Memory B cell (primary cell): ENCODE measurements at regions not wholly inside any gene's neighbourhood (a gene's known extent, or its start where the extent isn't known, plus 50 kb on each side); places are given as distances from the start of the nearest gene placed in this dataset.
"Not testable (repeated sequence)": the region's sequence is repeated elsewhere in the genome, so short reads cannot be mapped to it uniquely, and the experiment has no call there.

ENCODE experiments used
- ATAC-seq: fragments of 150-1000 bp; cut with Tn5 transposase; 2 replicates; pipeline ENCODE4 v1.10.0; 2021; ENCODE audit warnings: low read depth, mild to moderate bottlenecking, moderate library complexity
- DNase-seq, 2 donors: peaks; one replicate each; pipeline ENCODE4 v3.0.0; 2022; ENCODE audit warnings: low spot score in 2 of 2
- H3K27ac Mint-ChIP-seq: one replicate; pipeline ENCODE4 v1.8.0; 2022; ENCODE audit warnings: mild to moderate bottlenecking, moderate library complexity, mixed read lengths
- H3K27me3 Mint-ChIP-seq: one replicate; pipeline ENCODE4 v1.8.0; 2022; ENCODE audit warnings: mixed read lengths
- H3K36me3 Mint-ChIP-seq: one replicate; pipeline ENCODE4 v1.8.0; 2022; ENCODE audit warnings: mild to moderate bottlenecking, mixed read lengths
- H3K4me1 Mint-ChIP-seq: one replicate; pipeline ENCODE4 v1.8.0; 2022; ENCODE audit warnings: mixed read lengths
- H3K4me3 Mint-ChIP-seq: one replicate; pipeline ENCODE4 v1.8.0; 2022; ENCODE audit warnings: mild to moderate bottlenecking, moderate library complexity, mixed read lengths
- H3K9me3 Mint-ChIP-seq: one replicate; pipeline ENCODE4 v1.8.0; 2022; ENCODE audit warnings: mixed read lengths

GRCh38 chrX:140165849-140166248 is 200.5 kb upstream of the CXorf66 start:
- Mint-ChIP-seq H3K36me3 (no peaks in the 10 kb centered on the region), H3K27ac (no peak overlapping the region), H3K27me3 (no peaks in the 10 kb centered on the region), H3K4me3 (no peak overlapping the region), H3K4me1 (no peaks in the 10 kb centered on the region), H3K9me3 (no peaks in the 10 kb centered on the region)
- DNase-seq (no peak), ATAC-seq (no peak)

- H3K4me1 Mint-ChIP-seq, result no peaks in the 10 kb centered on the region
- DNase-seq (no peak), ATAC-seq (no peak)
- no peaks in the 10 kb centered on the region for H3K36me3 Mint-ChIP-seq
- H3K27me3 Mint-ChIP-seq, result no peaks in the 10 kb centered on the region
- H3K27ac Mint-ChIP-seq, result no peak overlapping the region
- H3K4me3 Mint-ChIP-seq, result no peak overlapping the region
- no peaks in the 10 kb centered on the region for H3K9me3 Mint-ChIP-seq
Measured at GRCh38 chrX:140164391-140164790, 199.1 kb upstream of the CXorf66 start.

GRCh38 chrX:140163371-140164159 is 198.2 kb upstream of the CXorf66 start:
- no peaks in the 10 kb centered on the region for H3K4me1 Mint-ChIP-seq
- no peaks in the 10 kb centered on the region for H3K9me3 Mint-ChIP-seq
- no peak for DNase-seq
- ATAC-seq, result no peak
- no peaks in the 10 kb centered on the region for H3K36me3 Mint-ChIP-seq
- H3K4me3 Mint-ChIP-seq, result no peak overlapping the region
- no peak overlapping the region for H3K27ac Mint-ChIP-seq
- no peaks in the 10 kb centered on the region for H3K27me3 Mint-ChIP-seq

- H3K9me3 Mint-ChIP-seq, result no peaks in the 10 kb centered on the region
- no peak overlapping the region for H3K4me3 Mint-ChIP-seq
- ATAC-seq (no peak), DNase-seq (no peak)
- H3K27ac Mint-ChIP-seq, result no peak overlapping the region
- no peaks in the 10 kb centered on the region for H3K36me3 Mint-ChIP-seq
- H3K4me1 Mint-ChIP-seq, result no peaks in the 10 kb centered on the region
- H3K27me3 Mint-ChIP-seq, result no peaks in the 10 kb centered on the region
Measured at GRCh38 chrX:140157611-140158010, 192.3 kb upstream of the CXorf66 start.

- ATAC-seq (no peak), DNase-seq (no peak)
- no peaks in the 10 kb centered on the region for H3K27me3 Mint-ChIP-seq
- no peaks in the 10 kb centered on the region for H3K4me1 Mint-ChIP-seq
- H3K36me3 Mint-ChIP-seq, result no peaks in the 10 kb centered on the region
- H3K27ac Mint-ChIP-seq, result no peak overlapping the region
- H3K9me3 Mint-ChIP-seq, result no peaks in the 10 kb centered on the region
- H3K4me3 Mint-ChIP-seq, result no peak overlapping the region
Measured at GRCh38 chrX:140157143-140157542, 191.8 kb upstream of the CXorf66 start.

GRCh38 chrX:140151316-140151715 is 186.0 kb upstream of the CXorf66 start:
- H3K27ac Mint-ChIP-seq, result no peak overlapping the region
- ATAC-seq, result no peak
- DNase-seq, result no peak
- H3K9me3 Mint-ChIP-seq, result no peaks in the 10 kb centered on the region
- H3K4me1 Mint-ChIP-seq, result no peaks in the 10 kb centered on the region
- H3K36me3 Mint-ChIP-seq, result no peaks in the 10 kb centered on the region
- H3K27me3 Mint-ChIP-seq, result no peaks in the 10 kb centered on the region
- no peak overlapping the region for H3K4me3 Mint-ChIP-seq

- no peaks in the 10 kb centered on the region for H3K4me1 Mint-ChIP-seq
- no peaks in the 10 kb centered on the region for H3K9me3 Mint-ChIP-seq
Measured at GRCh38 chrX:140149761-140150160, 184.4 kb upstream of the CXorf66 start.

GRCh38 chrX:140141444-140142029 is 176.2 kb upstream of the CXorf66 start:
- Mint-ChIP-seq H3K36me3 (no peaks in the 10 kb centered on the region), H3K9me3 (no peaks in the 10 kb centered on the region), H3K27ac (no peak overlapping the region), H3K4me3 (no peak overlapping the region), H3K4me1 (no peaks in the 10 kb centered on the region), H3K27me3 (no peaks in the 10 kb centered on the region)
- no peak for ATAC-seq
- peak; percentile 0 to 30 for DNase-seq

More at GRCh38 chrX:140149761-140150160, 184.4 kb upstream of the CXorf66 start:
- Mint-ChIP-seq H3K36me3 (no peaks in the 10 kb centered on the region), H3K27ac (no peak overlapping the region), H3K4me3 (no peak overlapping the region), H3K27me3 (no peaks in the 10 kb centered on the region)
- DNase-seq (no peak), ATAC-seq (no peak)

GRCh38 chrX:140138492-140138891 is 173.2 kb upstream of the CXorf66 start:
- not testable (repeated sequence) for ATAC-seq, H3K4me3 Mint-ChIP-seq, H3K36me3 Mint-ChIP-seq, H3K4me1 Mint-ChIP-seq, DNase-seq, H3K27me3 Mint-ChIP-seq, H3K9me3 Mint-ChIP-seq, H3K27ac Mint-ChIP-seq

GRCh38 chrX:140138065-140138464 is 172.7 kb upstream of the CXorf66 start:
- ATAC-seq, DNase-seq, H3K36me3 Mint-ChIP-seq, H3K9me3 Mint-ChIP-seq, H3K4me3 Mint-ChIP-seq, H3K27me3 Mint-ChIP-seq, H3K4me1 Mint-ChIP-seq, H3K27ac Mint-ChIP-seq: not testable (repeated sequence)

- Mint-ChIP-seq H3K36me3 (no peaks in the 10 kb centered on the region), H3K4me3 (no peak overlapping the region), H3K27ac (no peak overlapping the region), H3K27me3 (peaks cover 5% of the 10 kb centered on the region), H3K4me1 (no peaks in the 10 kb centered on the region), H3K9me3 (no peaks in the 10 kb centered on the region)
- no peak for DNase-seq
- no peak for ATAC-seq
Measured at GRCh38 chrX:140132937-140133336, 167.6 kb upstream of the CXorf66 start.

GRCh38 chrX:140123446-140123845 is 158.1 kb upstream of the CXorf66 start:
- no peak for DNase-seq
- Mint-ChIP-seq H3K36me3 (no peaks in the 10 kb centered on the region), H3K4me1 (no peaks in the 10 kb centered on the region), H3K27me3 (no peaks in the 10 kb centered on the region), H3K9me3 (no peaks in the 10 kb centered on the region), H3K4me3 (no peak overlapping the region), H3K27ac (no peak overlapping the region)
- ATAC-seq, result no peak

GRCh38 chrX:140114059-140114458 is 148.7 kb upstream of the CXorf66 start:
- not testable (repeated sequence) for H3K27ac Mint-ChIP-seq, H3K9me3 Mint-ChIP-seq, H3K4me3 Mint-ChIP-seq, H3K36me3 Mint-ChIP-seq, DNase-seq, H3K27me3 Mint-ChIP-seq, ATAC-seq, H3K4me1 Mint-ChIP-seq

- DNase-seq (no peak), ATAC-seq (no peak)
- Mint-ChIP-seq H3K27ac (no peak overlapping the region), H3K4me3 (no peak overlapping the region), H3K27me3 (no peaks in the 10 kb centered on the region), H3K4me1 (no peaks in the 10 kb centered on the region), H3K9me3 (no peaks in the 10 kb centered on the region), H3K36me3 (no peaks in the 10 kb centered on the region)
Measured at GRCh38 chrX:140110081-140110650, 144.8 kb upstream of the CXorf66 start.
